H9 (cell line): ENCODE measurements at regions not wholly inside any gene's neighbourhood (a gene's known extent, or its start where the extent isn't known, plus 50 kb on each side); places are given as distances from the start of the nearest gene placed in this dataset.

Source experiments
- DNase-seq: peaks from one replicate; pipeline ENCODE4 v3.0.0-alpha.2; 2017
- H2AFZ ChIP-seq: one replicate; pipeline ENCODE4 v1.6.1; 2013; ENCODE audit warnings: mild to moderate bottlenecking, low read length, control low read depth, moderate library complexity
- H2AK5ac ChIP-seq: 2 replicates; pipeline ENCODE4 v1.6.1; 2013; ENCODE audit warnings: low read length, control low read depth, mixed read lengths; ENCODE audit not compliant: insufficient read length
- H2BK120ac ChIP-seq: one replicate; pipeline ENCODE4 v1.6.1; 2013; ENCODE audit warnings: low read depth, mild to moderate bottlenecking, low read length, control low read depth, inconsistent platforms; ENCODE audit not compliant: poor library complexity, severe bottlenecking
- H2BK12ac ChIP-seq: 2 replicates; pipeline ENCODE4 v1.6.1; 2013; ENCODE audit warnings: low read length, control low read depth, mixed read lengths, low read depth; ENCODE audit not compliant: insufficient read length
- H2BK15ac ChIP-seq: 2 replicates; pipeline ENCODE4 v1.6.1; 2013; ENCODE audit warnings: low read depth, low read length, control low read depth
- H2BK20ac ChIP-seq: one replicate; pipeline ENCODE4 v1.6.1; 2013; ENCODE audit warnings: low read depth, mild to moderate bottlenecking, low read length, control low read depth, inconsistent platforms; ENCODE audit not compliant: poor library complexity, severe bottlenecking
- H2BK5ac ChIP-seq: 2 replicates; pipeline ENCODE4 v1.6.1; 2013; ENCODE audit warnings: low read length, control low read depth, mixed read lengths; ENCODE audit not compliant: insufficient read length
- H3K14ac ChIP-seq: 2 replicates; pipeline ENCODE4 v1.6.1; 2013; ENCODE audit warnings: low read length, control low read depth; ENCODE audit not compliant: insufficient read depth
- H3K18ac ChIP-seq: 2 replicates; pipeline ENCODE4 v1.6.1; 2013; ENCODE audit warnings: low read depth, mild to moderate bottlenecking, mixed read lengths, low read length, control low read depth; ENCODE audit not compliant: insufficient read length
- H3K23ac ChIP-seq: 2 replicates; pipeline ENCODE4 v1.6.1; 2013; ENCODE audit warnings: low read length, control low read depth, mixed read lengths, low read depth; ENCODE audit not compliant: insufficient read length
- H3K23me2 ChIP-seq: 2 replicates; pipeline ENCODE4 v1.6.1; 2013; ENCODE audit warnings: low read depth, mild to moderate bottlenecking, mixed read lengths, low read length, control low read depth; ENCODE audit not compliant: insufficient read length, poor library complexity, severe bottlenecking
- H3K27ac ChIP-seq: 2 replicates; pipeline ENCODE4 v1.5.1; 2013; ENCODE audit warnings: low read length, control low read depth, mixed read lengths, low read depth; ENCODE audit not compliant: insufficient read length
- H3K27me3 ChIP-seq: 2 replicates; pipeline ENCODE4 v1.6.1; 2013; ENCODE audit warnings: low read length, control low read depth, inconsistent platforms; ENCODE audit not compliant: insufficient read depth
- H3K4ac ChIP-seq: 2 replicates; pipeline ENCODE4 v1.6.1; 2013; ENCODE audit warnings: low read depth, mild to moderate bottlenecking, control low read depth, inconsistent platforms, low read length, moderate library complexity
- H3K4me1 ChIP-seq: 2 replicates; pipeline ENCODE4 v1.6.1; 2013; ENCODE audit warnings: low read length, control low read depth, inconsistent platforms; ENCODE audit not compliant: insufficient read depth
- H3K4me2 ChIP-seq: 2 replicates; pipeline ENCODE4 v1.6.1; 2013; ENCODE audit warnings: low read length, control low read depth, mixed read lengths; ENCODE audit not compliant: insufficient read length, insufficient read depth
- H3K56ac ChIP-seq: 2 replicates; pipeline ENCODE4 v1.6.1; 2013; ENCODE audit warnings: low read depth, mild to moderate bottlenecking, mixed read lengths, low read length, control low read depth; ENCODE audit not compliant: insufficient read length
- H3K79me1 ChIP-seq: 2 replicates; pipeline ENCODE4 v1.6.1; 2013; ENCODE audit warnings: low read depth, mild to moderate bottlenecking, moderate library complexity, low read length, control low read depth, inconsistent platforms; ENCODE audit not compliant: insufficient read depth, poor library complexity, severe bottlenecking
- H3K79me2 ChIP-seq: 2 replicates; pipeline ENCODE4 v1.6.1; 2013; ENCODE audit warnings: low read length, control low read depth, inconsistent platforms; ENCODE audit not compliant: insufficient read depth
- H3K9ac ChIP-seq: 2 replicates; pipeline ENCODE4 v1.6.1; 2013; ENCODE audit warnings: low read length, control low read depth, mixed read lengths; ENCODE audit not compliant: insufficient read length; ENCODE audit errors: extremely low read depth
- H3K9me3 ChIP-seq: one replicate; pipeline ENCODE4 v1.6.1; 2013; ENCODE audit warnings: low read depth, low read length, inconsistent platforms; ENCODE audit not compliant: control insufficient read depth
- H3T11ph ChIP-seq: one replicate; pipeline ENCODE4 v1.6.1; 2013; ENCODE audit warnings: mild to moderate bottlenecking, low read length, control low read depth, inconsistent platforms
- H4K20me1 ChIP-seq: one replicate; pipeline ENCODE4 v1.6.1; 2013; ENCODE audit not compliant: control insufficient read depth, insufficient read length, insufficient read depth
- H4K5ac ChIP-seq: 2 replicates; pipeline ENCODE4 v1.6.1; 2013; ENCODE audit warnings: low read depth, mild to moderate bottlenecking, mixed read lengths, low read length, control low read depth; ENCODE audit not compliant: insufficient read length
- H4K8ac ChIP-seq: replicated peaks from 2 replicates; pipeline ENCODE4 v1.6.1; 2013; ENCODE audit warnings: low read length, control low read depth, mixed read lengths, low read depth; ENCODE audit not compliant: insufficient read length
- H4K91ac ChIP-seq: 2 replicates; pipeline ENCODE4 v1.6.1; 2013; ENCODE audit warnings: low read depth, mild to moderate bottlenecking, moderate library complexity, mixed read lengths, low read length, control low read depth; ENCODE audit not compliant: insufficient read length
- H3K27ac Mint-ChIP-seq, 3 experiments: 2 replicates in 2 of 3; 3 replicates in 1 of 3; pipeline ENCODE4 v1.8.0; 2020 to 2021; ENCODE audit warnings: mixed read lengths in 3 of 3, mild to moderate bottlenecking in 1 of 3, moderate library complexity in 1 of 3
- H3K27me3 Mint-ChIP-seq: 2 replicates; pipeline ENCODE4 v1.8.0; 2021; ENCODE audit warnings: low read depth, mild to moderate bottlenecking, moderate library complexity, mixed read lengths
- H3K36me3 Mint-ChIP-seq, 3 experiments: 2 replicates in 2 of 3; 3 replicates in 1 of 3; pipeline ENCODE4 v1.8.0; 2020 to 2021; ENCODE audit warnings: low read depth in 3 of 3, mixed read lengths in 3 of 3; ENCODE audit not compliant: insufficient read depth in 1 of 3
- H3K4me1 Mint-ChIP-seq, 2 experiments: 2 replicates each; pipeline ENCODE4 v1.8.0; 2020; ENCODE audit warnings: mixed read lengths in 2 of 2
- H3K4me3 Mint-ChIP-seq, 2 experiments: 2 replicates in 1 of 2; 3 replicates in 1 of 2; pipeline ENCODE4 v1.8.0; 2020 to 2021; ENCODE audit warnings: mild to moderate bottlenecking in 2 of 2, mixed read lengths in 2 of 2, moderate library complexity in 1 of 2
- H3K9me3 Mint-ChIP-seq, 2 experiments: 2 replicates in 1 of 2; 3 replicates in 1 of 2; pipeline ENCODE4 v1.8.0; 2020; ENCODE audit warnings: mild to moderate bottlenecking in 2 of 2, mixed read lengths in 2 of 2, moderate library complexity in 1 of 2
- WGBS: extraction: QIAGEN DNeasy Blood & Tissue Kit; methylation state at CpG from one replicate; pipeline ENCODE4 v1.1.7; 2013; ENCODE audit warnings: missing lambda C conversion rate, low lambda C conversion rate, mixed read lengths; ENCODE audit not compliant: insufficient read length; ENCODE audit errors: extremely low coverage; 5-methylcytosine and 5-hydroxymethylcytosine counted together
- TF ChIP-seq, protein P1 (sequence below): fragments of 200-600 bp; sonication (generic); conservative IDR thresholded peaks from 3 replicates; pipeline ENCODE4 v1.8.0; 2021; ENCODE audit warnings: antibody characterized with exemption, mild to moderate bottlenecking

GRCh38 chr10:57962839-57963238 is 304.9 kb downstream of the IPMK start:
- Histone ChIP-seq H3K4me2 (no peak overlapping the region), H3K4ac (no peak overlapping the region), H2AFZ (no peak overlapping the region), H4K8ac (no peak overlapping the region), H2BK12ac (no peak overlapping the region), H2BK15ac (no peak overlapping the region), H3K27me3 (no peaks in the 10 kb centered on the region), H2BK120ac (no peak overlapping the region), H4K20me1 (no peaks in the 10 kb centered on the region), H3K14ac (no peak overlapping the region), H3K18ac (no peak overlapping the region), H3T11ph (no peak overlapping the region), H3K79me2 (no peaks in the 10 kb centered on the region), H3K27ac (no peak overlapping the region), H4K5ac (no peak overlapping the region), H3K9me3 (no peaks in the 10 kb centered on the region), H2BK20ac (no peak overlapping the region), H3K79me1 (no peaks in the 10 kb centered on the region), H2AK5ac (no peak overlapping the region), H3K56ac (no peak overlapping the region), H3K4me1 (no peaks in the 10 kb centered on the region), H3K9ac (no peak overlapping the region), H3K23me2 (no peaks in the 10 kb centered on the region), H2BK5ac (no peak overlapping the region), H4K91ac (no peak overlapping the region), H3K23ac (no peak overlapping the region)
- no CpG with 5 or more reads among the region's 3 CpGs for WGBS
- Mint-ChIP-seq H3K36me3 (no peaks in the 10 kb centered on the region), H3K9me3 (no peaks in the 10 kb centered on the region), H3K4me3 (no peak overlapping the region), H3K27ac (no peak overlapping the region), H3K27me3 (no peaks in the 10 kb centered on the region), H3K4me1 (peaks cover 3 to 4% of the 10 kb centered on the region in 2 experiments; a peak in 2 of 4 replicates)
- DNase-seq = no peak
- TF ChIP-seq, protein P1, sequence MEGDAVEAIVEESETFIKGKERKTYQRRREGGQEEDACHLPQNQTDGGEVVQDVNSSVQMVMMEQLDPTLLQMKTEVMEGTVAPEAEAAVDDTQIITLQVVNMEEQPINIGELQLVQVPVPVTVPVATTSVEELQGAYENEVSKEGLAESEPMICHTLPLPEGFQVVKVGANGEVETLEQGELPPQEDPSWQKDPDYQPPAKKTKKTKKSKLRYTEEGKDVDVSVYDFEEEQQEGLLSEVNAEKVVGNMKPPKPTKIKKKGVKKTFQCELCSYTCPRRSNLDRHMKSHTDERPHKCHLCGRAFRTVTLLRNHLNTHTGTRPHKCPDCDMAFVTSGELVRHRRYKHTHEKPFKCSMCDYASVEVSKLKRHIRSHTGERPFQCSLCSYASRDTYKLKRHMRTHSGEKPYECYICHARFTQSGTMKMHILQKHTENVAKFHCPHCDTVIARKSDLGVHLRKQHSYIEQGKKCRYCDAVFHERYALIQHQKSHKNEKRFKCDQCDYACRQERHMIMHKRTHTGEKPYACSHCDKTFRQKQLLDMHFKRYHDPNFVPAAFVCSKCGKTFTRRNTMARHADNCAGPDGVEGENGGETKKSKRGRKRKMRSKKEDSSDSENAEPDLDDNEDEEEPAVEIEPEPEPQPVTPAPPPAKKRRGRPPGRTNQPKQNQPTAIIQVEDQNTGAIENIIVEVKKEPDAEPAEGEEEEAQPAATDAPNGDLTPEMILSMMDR = no peak
